Activated CD4-positive, CD25-positive, alpha-beta regulatory T cell treated with anti-CD3 and anti-CD28 coated beads, Interleukin-2, amount 50 U/mL, for 16 hours (primary cell): ENCODE measurements at regions not wholly inside any gene's neighbourhood (a gene's known extent, or its start where the extent isn't known, plus 50 kb on each side); places are given as distances from the start of the nearest gene placed in this dataset.

ENCODE experiments used
- DNase-seq: peaks from one replicate; pipeline ENCODE4 v3.0.0-alpha.2; 2020; ENCODE audit warnings: low read depth, low spot score

GRCh38 chr2:160916300-160916699 lies 243.9 kb upstream of the TANK start:
- no peak for DNase-seq

GRCh38 chr2:160917850-160918249 lies 242.4 kb upstream of the TANK start:
- DNase-seq: no peak

- DNase-seq: no peak
Observed at GRCh38 chr2:160918258-160918657, 242.0 kb upstream of the TANK start.

GRCh38 chr2:160918906-160919503 lies 241.2 kb upstream of the TANK start:
- no peak for DNase-seq

GRCh38 chr2:160920061-160920460 lies 240.2 kb upstream of the TANK start:
- DNase-seq: no peak

- DNase-seq: no peak
Observed at GRCh38 chr2:160920791-160921303, 239.4 kb upstream of the TANK start.

GRCh38 chr2:160921386-160921964 lies 238.8 kb upstream of the TANK start:
- DNase-seq: no peak

- no peak for DNase-seq
Observed at GRCh38 chr2:160924936-160925353, 235.3 kb upstream of the TANK start.

- no peak for DNase-seq
Observed at GRCh38 chr2:160925956-160926355, 234.3 kb upstream of the TANK start.

- DNase-seq: no peak
Observed at GRCh38 chr2:160927324-160927723, 232.9 kb upstream of the TANK start.

GRCh38 chr2:160928854-160929301 lies 231.3 kb upstream of the TANK start:
- no peak for DNase-seq

GRCh38 chr2:160931531-160931930 lies 228.7 kb upstream of the TANK start:
- DNase-seq: no peak

- no peak for DNase-seq
Observed at GRCh38 chr2:160932960-160933359, 227.3 kb upstream of the TANK start.

- no peak for DNase-seq
Observed at GRCh38 chr2:160934263-160934662, 226.0 kb upstream of the TANK start.

- no peak for DNase-seq
Observed at GRCh38 chr2:160934991-160935390, 225.2 kb upstream of the TANK start.

- no peak for DNase-seq
Observed at GRCh38 chr2:160936044-160936806, 224.0 kb upstream of the TANK start.

- no peak for DNase-seq
Observed at GRCh38 chr2:160940271-160940670, 220.0 kb upstream of the TANK start.

- DNase-seq: no peak
Observed at GRCh38 chr2:160940699-160941098, 219.5 kb upstream of the TANK start.

- DNase-seq: no peak
Observed at GRCh38 chr2:160941290-160941846, 218.9 kb upstream of the TANK start.

GRCh38 chr2:160942476-160943142 lies 217.6 kb upstream of the TANK start:
- DNase-seq: no peak

GRCh38 chr2:160943414-160943813 lies 216.8 kb upstream of the TANK start:
- no peak for DNase-seq
